Left hindlimb (tissue), 1 donor: ENCODE measurements at regions not wholly inside any gene's neighbourhood (a gene's known extent, or its start where the extent isn't known, plus 50 kb on each side); places are given as distances from the start of the nearest gene placed in this dataset.
"Not testable (repeated sequence)": the region's sequence is repeated elsewhere in the genome, so short reads cannot be mapped to it uniquely, and the experiment has no call there.

Experiments used
- DNase-seq: peaks from one replicate; pipeline ENCODE4 v3.0.0-alpha.2; 2018

- no peak for DNase-seq
Observed at GRCh38 chr12:66733321-66733720, 54.4 kb upstream of the GRIP1 start.

DNA sequence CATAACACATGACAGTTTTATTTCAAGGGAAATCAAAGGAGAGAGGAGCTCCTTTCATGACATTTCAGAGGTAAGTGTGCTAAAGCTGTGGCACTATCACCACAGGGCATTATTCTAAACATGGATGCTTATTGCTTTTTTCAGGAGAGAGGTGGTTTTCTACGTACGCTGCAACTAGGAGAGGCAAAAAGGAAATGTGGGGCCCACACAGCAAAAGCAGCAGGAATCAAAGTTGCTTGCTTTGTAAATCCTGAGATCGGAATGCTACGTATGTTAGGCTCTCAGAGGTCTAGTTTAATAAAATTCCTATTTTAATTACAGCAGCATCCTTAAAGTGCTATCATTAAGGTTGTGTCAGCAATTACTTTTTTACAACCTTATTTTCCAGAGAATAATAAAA is 55.0 kb upstream of the GRIP1 start:
- no peak for DNase-seq

- no peak for DNase-seq
Observed at GRCh38 chr12:66735275-66735674, 56.4 kb upstream of the GRIP1 start.

GRCh38 chr12:66736931-66737330 is 58.1 kb upstream of the GRIP1 start:
- DNase-seq, result no peak

DNA sequence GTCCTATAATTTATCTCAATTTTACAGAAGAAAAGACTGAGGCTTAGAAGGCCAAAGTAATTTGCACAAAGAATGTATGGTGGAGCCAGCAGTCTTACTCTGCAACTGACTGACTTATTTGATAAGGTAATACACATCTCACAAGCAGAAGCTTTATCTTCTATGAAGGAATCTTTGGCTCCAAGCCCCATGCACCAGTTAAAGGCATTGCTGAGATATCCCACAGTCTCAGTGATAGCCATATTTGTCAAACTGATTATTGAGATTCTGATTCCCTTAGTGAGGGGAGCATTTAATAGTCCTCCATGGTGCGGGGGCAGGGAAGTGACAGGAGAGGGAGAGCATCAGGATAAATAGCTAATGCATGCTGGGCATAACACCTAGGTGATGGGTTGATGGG is 60.4 kb upstream of the GRIP1 start:
- no peak for DNase-seq

GRCh38 chr12:66739940-66740651 is 61.2 kb upstream of the GRIP1 start:
- no peak for DNase-seq

- DNase-seq, result no peak
Observed at GRCh38 chr12:66740732-66741131, 61.9 kb upstream of the GRIP1 start.

GRCh38 chr12:66741919-66742318 is 63.0 kb upstream of the GRIP1 start:
- no peak for DNase-seq

- no peak for DNase-seq
Observed at GRCh38 chr12:66742508-66743367, 63.9 kb upstream of the GRIP1 start.

DNA sequence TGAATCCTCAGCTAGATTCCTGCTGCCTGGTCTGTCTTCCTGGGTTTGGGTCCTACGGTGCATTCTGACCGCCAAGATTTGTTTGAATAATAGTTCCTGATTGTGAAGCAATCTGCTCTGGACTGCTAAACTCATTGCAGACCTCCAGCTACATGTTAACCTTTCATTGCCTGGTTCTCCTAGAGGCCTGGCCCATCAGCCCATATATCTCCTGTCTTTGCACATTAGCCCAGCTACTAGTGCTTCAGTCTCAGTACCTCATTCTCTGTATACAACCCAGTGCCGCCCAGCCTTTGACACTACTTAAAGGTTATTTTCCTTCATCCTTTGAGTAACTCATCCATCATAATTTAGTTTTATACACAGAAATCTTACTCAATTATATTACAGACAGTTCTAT is 65.6 kb upstream of the GRIP1 start:
- no peak for DNase-seq

DNA sequence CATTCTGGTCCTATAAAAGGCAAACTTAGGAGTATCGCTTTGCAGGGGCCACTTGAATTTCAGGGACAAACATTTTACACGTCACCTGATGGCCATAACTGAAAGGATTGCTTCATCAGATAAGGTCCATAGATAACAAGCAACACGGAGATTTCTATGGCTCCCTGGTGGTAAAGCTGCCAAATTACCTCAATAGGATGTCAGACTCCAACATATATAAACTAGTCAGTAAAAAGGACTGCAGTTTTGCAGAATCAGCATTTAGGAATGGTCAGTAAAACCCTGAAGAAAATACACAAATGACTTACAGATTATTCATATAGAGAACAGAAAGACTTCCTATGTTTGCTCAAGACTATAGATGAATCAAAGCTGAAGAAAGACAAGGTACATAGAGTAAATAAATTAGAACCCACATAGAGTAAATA is 66.1 kb upstream of the GRIP1 start:
- no peak for DNase-seq

DNA sequence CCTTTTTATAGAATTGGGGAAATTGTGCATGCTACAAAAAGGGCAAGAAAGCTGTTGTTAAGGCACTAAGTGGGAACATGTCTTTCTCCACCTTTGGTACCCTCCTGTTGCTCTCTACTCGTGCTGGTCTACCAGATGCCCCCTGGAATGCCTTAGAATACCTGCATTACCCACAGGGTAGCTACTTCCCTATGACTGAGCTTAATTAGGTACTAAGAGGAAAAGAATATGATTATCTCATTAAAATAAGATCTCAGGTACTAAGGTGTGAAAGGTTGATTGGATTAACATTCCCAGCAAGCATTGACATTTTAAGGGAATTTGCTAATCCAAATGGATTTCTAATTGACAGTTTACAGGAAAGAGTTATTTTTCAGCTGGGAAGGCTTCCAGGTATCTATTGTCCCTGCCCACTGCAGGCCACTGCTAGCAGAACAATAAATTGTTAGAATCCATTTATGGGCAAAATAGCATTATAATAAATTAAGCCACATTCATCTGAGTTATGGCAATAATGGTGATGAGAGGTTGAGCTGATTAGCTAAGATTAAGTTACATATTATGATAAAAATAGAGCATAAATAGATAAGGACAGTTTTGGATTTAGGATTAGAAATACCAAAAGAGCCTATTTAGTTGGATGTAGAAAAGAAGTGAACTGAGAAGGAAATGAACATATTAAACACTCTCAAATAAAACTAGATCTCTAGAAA is 67.8 kb upstream of the GRIP1 start:
- no peak for DNase-seq

- DNase-seq, result no peak
Observed at GRCh38 chr12:66751432-66752113, 72.7 kb upstream of the GRIP1 start.

DNA sequence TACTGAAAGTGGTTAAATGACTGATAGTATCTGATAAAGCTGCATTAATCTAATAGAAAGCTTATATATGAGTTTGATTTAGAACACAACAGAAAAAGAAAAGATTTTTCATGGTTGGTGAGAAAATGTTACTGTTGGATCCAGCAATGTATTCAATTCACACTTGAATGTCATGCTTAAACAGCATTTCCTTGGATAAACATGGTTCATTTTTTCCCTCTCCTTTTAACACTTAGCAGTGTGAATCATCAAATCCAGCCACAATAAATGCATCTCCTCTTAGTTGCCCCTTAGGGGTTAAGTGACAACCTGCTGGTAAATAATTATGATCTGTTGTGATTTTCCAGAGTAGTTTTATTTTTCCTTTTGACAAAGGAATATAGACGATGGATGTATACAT is 74.9 kb upstream of the GRIP1 start:
- DNase-seq, result no peak

DNA sequence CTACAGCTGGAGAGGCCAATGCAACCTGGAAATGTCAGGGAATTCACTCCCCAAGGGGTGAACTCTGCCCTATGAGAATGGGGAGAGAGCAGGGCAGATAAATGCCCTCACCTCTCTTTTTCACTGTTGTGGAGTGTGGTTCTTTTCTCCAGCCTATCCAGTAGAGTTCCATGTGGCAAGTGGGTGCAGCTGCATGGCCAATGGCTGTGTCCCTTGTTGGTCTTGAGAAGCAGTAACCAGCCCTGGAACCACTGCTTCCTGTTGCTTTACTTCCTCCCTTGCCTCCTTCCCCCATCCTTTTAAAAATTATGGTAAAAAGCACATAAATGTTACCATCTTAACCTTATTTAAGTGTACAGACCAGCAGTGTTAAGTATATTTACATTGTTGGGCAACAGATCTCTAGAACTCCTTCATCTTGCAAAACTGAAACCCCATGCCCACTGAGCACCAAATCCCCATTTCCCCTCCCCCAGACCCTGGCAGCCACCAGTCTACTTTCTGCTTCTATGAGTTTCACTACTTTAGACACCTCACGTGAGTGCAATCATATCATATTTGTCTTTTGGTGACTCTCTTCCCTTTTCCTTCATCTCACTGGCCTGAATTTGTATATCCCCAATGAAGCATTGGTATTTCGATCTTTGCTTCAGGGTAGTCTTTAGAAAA is 77.0 kb upstream of the GRIP1 start:
- DNase-seq, result no peak

- DNase-seq, result no peak
Observed at GRCh38 chr12:66756631-66757030, 77.8 kb upstream of the GRIP1 start.

- not testable (repeated sequence) for DNase-seq
Observed at GRCh38 chr12:66760122-66760521, 81.2 kb upstream of the GRIP1 start.

DNA sequence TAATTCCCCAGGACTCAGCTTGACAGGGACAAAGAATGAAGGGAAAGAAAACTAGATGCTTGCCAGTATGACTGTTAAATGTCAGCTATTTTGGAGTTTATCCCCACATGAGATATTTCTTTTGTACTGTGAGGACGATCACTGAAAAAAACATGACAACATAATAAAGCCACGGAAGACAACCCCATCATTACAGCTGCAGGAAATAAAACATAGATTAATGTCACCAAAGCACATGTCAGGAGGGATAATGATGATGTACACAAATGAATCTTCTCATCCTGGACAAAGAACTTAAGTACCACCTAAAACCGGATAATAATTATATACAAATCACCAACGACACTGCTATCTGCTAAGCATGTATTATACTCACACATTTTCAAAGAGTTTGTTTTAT is 84.6 kb upstream of the GRIP1 start:
- no peak for DNase-seq

GRCh38 chr12:66765204-66765603 is 86.3 kb upstream of the GRIP1 start:
- no peak for DNase-seq

DNA sequence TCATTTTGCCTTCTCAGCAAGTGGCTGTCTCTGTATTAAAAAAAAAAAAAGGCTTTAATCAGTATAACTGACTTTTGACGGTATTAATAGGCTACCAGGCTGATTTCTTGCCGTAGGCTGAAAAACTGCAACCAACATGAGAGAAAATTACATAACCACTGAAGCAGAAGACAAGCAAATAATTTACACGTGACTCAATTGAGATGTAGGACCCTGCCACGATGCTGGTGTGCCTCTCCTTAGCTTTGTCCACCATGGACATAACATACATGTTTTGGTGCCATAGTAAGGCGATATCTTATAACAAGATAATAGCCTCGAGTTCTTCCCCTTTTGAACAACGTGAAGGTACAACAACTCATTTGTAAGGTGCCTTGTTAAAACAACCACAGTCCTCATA is 88.7 kb upstream of the GRIP1 start:
- no peak for DNase-seq

- DNase-seq, result no peak
Observed at GRCh38 chr12:66768293-66768692, 89.4 kb upstream of the GRIP1 start.

GRCh38 chr12:66774929-66775328 is 96.1 kb upstream of the GRIP1 start:
- no peak for DNase-seq

DNA sequence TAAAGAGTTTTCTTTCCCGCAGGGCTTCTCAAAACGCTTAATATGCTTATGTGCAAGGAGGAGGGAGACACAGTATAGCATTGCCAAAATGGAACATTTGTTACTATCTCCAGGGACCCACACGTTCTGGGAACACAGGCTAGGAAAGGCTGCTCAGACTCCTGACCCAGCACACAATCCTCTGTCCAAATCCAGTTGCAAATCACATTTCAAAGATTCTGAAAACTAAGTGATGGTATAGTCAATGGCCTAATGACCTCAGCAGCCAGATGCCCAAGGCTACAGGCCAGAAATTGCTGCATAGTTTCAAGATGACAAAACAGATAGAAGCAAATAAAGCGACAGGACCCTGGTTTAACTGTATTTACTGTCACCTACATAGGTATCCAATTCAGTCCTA is 97.0 kb upstream of the GRIP1 start:
- no peak for DNase-seq
